SIG-M5 (cell line): ENCODE measurements at regions not wholly inside any gene's neighbourhood (a gene's known extent, or its start where the extent isn't known, plus 50 kb on each side); places are given as distances from the start of the nearest gene placed in this dataset.
"Not testable (repeated sequence)": the region's sequence is repeated elsewhere in the genome, so short reads cannot be mapped to it uniquely, and the experiment has no call there.

Experiments used
- DNase-seq: peaks from one replicate; lab custom pipeline; 2025; lab: John Stamatoyannopoulos, UW

- DNase-seq, result no peak
These were observed 50.2 kb upstream of the HIVEP1 start for GRCh38 chr6:11961923-11962322.

DNA sequence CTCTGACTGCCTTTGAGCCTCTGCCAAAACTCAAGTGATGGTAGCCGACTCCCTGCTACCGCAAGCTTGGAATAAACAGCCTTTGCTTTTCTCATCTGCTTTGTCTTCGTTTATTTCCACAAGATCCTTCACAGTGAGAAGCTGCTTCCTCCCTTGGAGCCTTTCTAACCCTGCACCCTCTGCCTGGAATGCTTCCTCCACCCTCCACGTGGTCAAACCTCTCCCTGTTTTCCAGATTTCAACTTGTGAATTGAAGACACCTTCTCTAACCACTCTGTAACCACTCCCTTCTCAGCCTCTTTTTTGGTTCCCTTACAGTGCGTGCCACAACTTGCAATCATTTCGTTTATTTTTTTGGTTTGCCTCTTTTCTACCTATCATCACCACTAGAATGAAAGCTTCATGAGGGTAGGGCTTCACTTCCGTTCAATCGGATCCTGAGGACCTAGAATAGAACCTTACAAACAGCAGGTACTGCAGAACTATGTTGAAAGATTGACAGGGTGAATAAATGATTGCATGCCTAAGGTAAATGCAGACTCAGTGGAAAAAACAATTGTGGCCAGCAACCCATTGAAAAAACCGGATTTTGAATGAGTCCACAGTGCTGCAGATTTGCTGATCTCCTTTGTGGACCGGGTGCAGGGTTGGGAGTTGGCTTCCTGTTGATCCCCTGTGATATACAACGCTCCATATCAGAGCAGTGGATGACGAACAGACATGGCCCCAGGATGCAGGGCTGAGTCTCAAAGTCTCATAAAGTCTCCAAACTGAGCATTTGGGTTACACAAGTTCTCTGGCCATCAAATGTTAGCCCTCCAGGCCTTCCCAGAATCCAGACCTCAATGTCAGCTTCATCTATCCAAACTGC is 51.0 kb upstream of the HIVEP1 start:
- no peak for DNase-seq

- DNase-seq, result no peak
These were observed 55.3 kb upstream of the HIVEP1 start for GRCh38 chr6:11956781-11957180.

DNA sequence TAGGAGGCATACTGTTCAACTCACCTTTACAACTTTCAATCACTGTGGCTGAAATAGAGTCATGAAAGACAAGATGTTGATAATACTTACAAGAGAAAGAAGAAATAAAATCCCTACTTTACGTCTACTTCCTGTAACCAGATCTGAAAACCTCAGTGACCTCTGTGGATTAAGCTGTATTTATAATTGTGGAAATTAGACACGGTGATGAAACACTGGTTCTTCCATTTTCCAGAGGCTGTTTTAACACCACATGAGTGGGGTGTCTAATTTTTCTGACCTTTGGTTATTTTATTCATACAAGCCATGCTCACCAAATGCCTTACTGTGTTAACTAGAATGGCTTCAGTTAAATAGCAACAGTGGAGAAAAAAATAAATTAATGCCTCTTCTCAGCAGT is 58.5 kb upstream of the HIVEP1 start:
- DNase-seq, result no peak

DNA sequence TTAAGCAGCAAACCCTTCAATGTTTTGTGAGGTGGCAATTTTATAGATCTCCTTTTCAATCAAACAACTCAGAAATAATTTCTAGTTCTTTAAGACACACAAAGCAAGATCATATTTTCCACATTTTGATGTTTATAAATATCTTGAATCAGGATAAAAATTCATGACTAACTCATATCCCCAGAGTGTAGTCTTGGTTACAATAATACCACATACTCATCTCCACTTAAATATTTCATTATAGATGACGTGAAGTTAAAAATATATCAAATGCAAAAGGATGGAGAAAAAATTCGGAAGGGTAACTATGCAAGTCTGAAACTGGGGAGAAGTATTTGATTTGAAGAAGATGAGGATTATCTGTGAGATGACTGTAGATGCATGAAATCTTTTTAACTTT is 59.8 kb upstream of the HIVEP1 start:
- DNase-seq, result no peak

DNA sequence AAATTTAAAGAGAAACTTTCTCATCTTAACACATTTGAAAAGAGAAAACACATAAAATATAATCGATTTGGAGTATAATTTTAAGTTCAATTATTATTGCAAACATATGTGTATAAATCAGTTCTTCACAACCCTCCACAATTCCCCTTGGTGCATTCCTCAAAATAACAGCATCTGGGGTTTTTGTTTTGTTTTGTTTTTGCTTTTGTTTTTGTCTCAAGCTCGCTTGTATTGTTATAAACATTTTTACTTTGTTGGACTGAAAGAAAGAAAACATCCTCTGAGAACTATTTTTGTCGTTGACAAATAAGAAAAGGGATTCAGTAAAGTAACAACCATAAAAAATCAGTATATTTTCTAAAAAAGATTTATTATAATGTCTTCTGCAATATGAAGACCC is 60.2 kb upstream of the HIVEP1 start:
- no peak for DNase-seq

GRCh38 chr6:11950109-11950508 is 62.0 kb upstream of the HIVEP1 start:
- no peak for DNase-seq

DNA sequence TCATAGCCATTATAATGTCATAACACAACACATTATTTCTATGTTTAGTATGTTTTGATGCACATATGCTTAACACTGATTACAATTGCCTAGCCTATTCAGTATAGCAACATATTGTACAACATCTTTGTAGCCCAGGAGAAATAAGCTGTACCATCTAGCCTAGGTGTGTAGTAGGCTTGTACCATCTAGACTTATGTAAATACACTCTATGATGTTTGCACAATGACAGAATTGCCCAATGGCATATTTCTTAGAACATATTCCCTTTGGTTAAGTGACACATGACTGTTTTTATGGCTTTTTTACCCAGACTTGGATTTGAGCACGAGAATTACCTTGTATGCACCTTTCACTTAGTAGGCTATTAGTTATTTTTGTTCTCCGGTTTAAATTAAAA is 64.5 kb upstream of the HIVEP1 start:
- DNase-seq, result no peak

DNA sequence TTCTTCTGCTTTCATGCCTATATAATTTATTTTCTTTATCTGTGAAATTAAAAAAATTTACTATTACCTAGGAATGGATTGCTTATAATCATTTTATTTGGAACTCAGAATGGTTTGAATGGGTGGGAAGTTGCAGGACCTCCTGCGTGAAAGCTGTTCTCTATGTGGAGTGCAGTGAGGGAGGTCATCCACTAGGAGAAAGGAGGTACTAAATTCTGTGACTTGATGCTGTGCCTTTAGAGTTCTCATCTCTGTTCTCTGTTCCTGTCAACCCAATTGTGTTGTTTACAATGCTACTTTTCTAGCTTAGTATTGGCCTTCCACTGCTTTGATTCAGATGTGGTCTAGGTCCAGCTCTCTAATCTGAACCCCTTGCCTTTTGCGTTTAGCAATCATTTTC is 65.0 kb upstream of the HIVEP1 start:
- no peak for DNase-seq

DNA sequence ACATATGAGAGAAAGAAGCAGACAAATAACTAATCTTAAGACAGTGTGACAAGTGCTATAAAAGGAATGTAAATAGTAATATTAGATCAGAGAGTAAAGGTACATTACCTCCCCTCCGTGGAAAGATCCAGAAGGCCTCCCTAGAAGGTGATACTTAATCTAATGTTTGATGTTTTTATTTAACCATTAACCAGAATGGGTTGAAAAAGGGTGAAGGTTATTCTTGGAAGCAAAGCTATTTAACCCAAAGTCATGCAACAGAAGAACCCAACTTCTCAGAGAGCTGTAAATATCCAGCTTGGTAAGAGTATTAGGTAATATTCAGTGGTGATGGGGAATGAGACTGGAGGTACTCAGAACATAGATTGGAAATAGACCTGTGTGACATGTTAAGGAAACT is 68.0 kb upstream of the HIVEP1 start:
- no peak for DNase-seq

GRCh38 chr6:11943060-11943459 is 69.1 kb upstream of the HIVEP1 start:
- DNase-seq, result no peak

DNA sequence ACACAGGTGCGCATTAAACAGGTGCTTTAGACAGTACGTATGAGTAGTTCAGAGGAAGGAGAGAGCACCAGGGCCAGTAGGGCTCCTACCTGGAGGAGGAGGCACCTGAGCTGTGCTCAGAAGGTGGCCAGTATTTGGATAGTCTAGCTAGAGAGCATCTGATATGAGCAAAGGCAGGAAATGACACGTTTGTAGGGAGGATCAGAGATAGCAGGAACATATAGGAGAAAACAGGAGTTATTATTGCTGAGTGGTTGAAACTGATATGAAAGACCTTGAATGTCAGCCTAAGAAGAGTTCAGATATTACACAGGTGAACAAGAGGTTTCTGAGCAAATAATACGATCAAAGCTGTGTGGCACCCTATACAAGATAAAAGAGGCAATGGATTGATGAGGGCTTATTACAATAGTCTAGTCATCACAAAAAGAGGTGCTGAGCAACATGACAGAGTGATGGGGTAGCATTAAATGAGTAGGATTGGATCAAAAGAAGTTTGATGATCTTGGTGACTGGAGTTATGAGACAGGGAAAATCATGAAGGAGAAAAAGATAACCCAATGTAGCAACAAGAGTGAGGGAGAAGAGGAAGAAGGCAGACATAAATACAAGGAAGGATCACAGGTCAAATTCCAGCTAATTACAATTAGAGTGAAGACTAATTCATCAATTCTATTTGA is 69.8 kb upstream of the HIVEP1 start:
- no peak for DNase-seq

DNA sequence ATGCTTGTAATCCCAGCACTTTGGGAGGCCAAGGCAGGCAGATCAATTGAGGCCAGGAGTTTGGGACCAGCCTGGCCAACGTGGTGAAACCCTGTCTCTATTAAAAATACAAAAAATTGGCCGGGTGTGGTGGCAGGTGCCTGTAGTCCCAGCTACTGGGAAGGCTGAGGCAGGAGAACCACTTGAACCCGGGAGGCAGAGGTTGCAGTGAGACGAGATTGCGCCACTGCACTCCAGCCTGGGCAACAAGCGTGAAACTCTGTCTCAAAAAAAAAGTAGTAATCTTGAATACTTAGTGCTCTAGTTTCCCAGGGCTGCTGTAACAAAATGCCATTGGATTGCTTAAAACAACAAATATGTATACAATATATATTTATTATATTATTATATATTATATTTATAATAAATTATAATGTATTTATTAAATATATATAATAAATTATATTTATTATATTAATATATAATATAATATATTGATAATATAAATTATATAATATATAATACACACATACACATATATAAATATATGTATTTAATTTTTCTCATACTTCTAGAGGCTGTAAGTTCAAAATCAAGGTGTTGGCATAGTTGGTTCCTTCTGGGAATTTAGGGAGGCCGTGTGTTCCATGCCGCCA is 71.5 kb upstream of the HIVEP1 start:
- not testable (repeated sequence) for DNase-seq

- DNase-seq, result no peak
These were observed 73.7 kb upstream of the HIVEP1 start for GRCh38 chr6:11938285-11938890.

DNA sequence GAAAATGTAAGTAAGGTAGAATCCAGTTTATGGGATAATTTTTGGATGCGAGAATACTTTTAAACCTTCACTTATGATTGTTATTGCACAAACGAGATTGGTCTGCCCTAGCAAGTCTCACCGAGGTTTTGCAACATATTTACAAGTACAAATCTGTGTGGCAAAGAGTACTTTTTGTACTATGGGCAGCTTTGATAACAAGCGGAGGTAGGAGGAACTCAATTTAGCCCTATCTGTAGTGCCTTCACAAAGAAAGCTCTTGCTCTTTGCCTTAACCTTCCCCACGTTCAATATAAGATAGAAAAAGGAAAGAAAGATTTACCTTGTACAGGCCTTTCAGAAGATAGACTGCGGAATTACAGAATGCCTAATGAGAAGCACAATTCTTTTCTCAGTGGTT is 77.5 kb upstream of the HIVEP1 start:
- DNase-seq, result no peak

DNA sequence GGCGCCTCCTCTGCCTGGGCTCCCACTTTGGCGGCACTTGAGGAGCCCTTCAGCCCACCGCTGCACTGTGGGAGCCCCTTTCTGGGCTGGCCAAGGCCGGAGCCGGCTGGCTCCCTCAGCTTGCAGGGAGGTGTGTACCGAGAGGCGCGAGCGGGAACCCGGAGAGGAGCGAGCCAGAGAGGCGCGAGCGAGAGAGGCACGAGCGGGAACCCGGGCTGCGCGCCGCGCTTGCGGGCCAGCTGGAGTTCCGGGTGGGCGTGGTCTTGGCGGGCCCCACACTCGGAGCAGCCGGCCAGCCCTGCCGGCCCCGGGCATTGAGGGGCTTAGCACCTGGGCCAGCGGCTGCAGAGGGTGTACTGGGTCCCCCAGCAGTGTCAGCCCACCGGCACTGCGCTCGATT is 79.2 kb upstream of the HIVEP1 start:
- DNase-seq, result not testable (repeated sequence)

DNA sequence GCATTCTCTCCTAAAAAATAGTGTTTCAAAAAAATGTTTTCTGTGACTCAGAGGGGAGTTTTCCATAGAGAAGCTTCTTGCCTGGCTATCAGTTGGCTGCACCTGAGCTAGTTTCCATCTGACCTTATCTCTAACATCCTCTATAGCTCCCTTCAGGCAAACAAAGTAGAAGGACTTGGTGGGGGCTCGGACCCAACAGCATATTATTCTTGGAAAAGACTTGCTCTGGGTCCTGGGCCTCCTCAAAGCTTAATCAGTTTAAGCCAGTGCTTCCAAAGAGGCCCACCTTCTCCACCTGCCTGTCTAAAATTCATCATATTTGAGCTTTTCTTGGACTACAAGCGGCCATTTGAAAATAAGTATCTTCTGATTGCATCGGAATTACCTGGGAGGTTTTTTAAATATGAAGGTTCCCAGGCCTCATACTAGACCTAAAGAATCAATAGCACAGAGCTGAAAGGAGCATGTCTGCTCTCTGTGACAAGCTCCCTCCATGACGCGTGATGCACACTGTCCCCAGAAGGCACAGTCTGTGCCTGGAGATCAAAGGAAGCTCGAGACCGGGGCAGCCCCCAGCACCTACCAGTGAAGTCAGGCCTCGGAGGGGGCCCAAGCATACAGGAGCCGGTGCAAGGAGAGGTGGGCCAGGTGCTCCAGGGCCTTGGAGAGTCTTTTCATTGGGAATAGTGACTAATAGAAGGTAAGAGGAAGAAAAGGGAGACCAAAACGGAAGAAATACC is 80.6 kb upstream of the HIVEP1 start:
- no peak for DNase-seq

DNA sequence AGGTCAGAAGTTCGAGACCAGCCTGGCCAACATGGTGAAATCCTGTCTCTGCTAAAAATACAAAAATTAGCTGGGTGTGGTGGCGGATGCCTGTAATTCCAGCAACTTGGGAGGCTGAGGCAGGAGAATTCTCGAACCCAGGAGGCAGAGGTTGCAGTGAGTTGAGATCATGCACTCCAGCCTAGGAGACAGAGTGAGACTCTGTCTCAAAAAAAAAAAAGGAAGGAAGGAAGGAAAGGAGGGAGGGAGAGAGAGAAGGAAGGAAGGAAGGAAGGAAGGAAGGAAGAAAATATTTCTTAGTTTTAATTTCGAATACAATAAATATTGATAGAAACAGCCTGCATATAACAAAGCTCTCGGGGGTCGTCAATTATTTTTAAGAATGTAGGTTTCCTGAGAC is 81.3 kb upstream of the HIVEP1 start:
- not testable (repeated sequence) for DNase-seq

DNA sequence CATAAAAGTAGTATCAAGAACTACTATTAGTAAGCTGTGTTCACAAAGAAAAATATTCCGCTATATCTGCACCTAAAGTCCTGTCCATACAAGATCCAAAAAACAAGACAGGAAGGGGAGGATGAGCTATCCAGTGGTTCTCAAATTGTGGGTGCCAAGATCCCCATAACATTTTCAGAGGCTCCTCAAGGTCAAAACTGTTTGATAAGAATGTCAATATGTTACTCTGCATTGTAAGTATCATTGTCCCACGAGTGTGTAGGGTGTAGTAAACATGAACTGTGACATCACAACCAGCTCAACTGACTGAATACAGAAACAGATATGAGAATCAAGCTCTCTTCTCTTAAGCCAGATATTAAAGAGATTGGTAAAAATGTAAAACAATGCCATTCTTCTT is 81.9 kb upstream of the HIVEP1 start:
- DNase-seq, result no peak

DNA sequence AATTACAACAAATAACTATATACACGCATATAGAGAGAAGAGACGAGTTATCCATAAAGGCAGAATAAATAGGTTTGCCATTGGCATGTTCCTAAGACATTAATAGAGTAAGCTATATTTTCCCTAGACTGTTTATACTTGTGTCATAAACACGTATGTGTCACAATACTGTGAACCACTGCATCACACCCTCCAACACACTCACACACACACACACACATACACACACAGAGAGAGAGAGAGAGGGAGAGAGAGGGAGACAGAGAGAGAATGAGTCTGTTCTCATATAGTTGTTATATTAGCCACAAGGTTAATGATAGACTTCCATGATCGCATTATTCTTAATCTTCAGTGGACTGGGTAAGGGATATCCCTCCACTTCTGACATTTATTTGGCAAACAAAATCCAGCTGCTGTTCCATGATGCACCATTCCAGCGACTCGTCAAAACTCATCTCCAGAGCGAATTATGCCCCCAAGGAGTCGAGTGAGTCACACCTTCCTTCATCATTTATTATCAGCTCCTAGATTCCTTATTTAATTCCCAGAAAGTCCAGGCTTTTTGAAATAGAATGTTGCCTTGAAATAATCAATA is 82.8 kb upstream of the HIVEP1 start:
- no peak for DNase-seq

DNA sequence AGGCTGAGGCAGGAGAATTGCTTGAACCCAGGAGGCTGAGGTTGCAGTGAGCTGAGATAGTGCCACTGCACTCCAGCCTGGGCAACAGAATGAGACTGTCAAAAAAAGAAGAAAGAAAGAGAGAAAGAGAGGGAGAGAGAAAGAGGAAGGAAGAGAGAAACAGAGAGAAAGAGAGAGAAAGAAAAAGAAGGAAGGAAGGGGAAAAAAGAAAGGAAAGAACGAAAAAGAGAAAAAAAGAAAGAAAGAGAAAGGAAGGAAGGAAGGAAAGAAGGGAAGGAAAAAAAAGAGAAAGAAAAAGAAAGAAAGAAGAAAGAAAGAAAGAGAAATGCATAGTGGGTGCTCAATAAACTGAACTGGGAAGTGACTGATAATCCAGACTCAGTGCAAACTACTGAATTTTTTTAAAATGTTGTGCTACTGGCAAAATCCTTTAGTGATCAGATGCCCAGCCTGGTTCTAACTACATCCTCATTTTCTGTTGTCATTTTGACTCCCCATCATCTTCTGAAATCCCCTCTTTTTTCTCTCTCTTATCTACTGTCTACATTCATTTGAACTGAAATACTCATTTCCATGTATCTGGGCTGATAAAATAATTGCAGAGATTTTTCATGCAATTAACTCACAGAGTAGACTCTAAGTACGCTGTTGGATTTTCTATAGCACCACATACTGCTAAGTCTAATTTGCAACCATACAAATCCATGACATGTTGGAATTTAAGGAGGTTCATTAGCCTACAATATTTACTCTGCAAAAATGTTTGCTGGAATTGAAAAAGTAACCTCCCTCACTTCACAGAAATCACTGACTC is 85.3 kb upstream of the HIVEP1 start:
- no peak for DNase-seq
